Stimulated activated CD8-positive, alpha-beta memory T cell treated with anti-CD3 and anti-CD28 coated beads, Interleukin-4, amount 100 ng/mL, for 4 hours (primary cell): ENCODE measurements at regions not wholly inside any gene's neighbourhood (a gene's known extent, or its start where the extent isn't known, plus 50 kb on each side); places are given as distances from the start of the nearest gene placed in this dataset.

Experiments used
- DNase-seq, 2 donors: peaks; one replicate each; pipeline ENCODE4 v3.0.0-alpha.2; 2020; ENCODE audit warnings: low read depth in 2 of 2, low spot score in 1 of 2

DNA sequence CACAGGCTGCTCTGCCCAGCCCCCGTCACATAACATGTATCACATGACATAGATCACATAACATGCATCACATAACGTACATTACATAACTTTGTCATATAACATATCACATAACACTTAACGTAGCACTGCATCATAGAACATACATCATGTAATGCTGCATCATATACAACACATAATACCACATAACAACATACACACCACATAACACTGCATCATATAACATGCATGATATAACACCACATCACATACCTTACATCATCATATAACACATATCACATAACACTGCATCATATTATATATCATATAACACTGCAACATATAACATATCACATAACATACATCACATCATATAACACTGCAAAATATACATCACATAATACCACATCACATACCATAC is 83.8 kb downstream of the AXIN2 start:
- no peak for DNase-seq

DNA sequence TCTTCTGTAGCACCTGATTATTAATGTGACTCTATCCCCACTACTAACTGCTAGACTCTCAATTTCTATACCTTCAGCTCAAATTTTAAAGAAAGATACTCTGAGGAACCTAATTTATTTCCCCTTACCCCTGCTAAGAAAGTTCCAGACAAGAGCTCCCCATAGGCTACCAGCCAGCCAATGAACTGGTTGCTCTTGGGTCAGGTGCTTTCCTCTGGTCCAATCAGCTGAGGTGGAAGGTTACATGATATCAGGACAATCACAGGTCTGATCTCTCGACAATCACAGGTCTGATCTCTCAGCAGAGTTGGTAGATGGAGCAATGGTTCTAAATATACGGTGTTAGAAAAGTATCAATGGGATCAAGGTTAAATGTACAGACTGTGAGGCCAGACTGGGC is 86.8 kb downstream of the AXIN2 start:
- no peak for DNase-seq

DNA sequence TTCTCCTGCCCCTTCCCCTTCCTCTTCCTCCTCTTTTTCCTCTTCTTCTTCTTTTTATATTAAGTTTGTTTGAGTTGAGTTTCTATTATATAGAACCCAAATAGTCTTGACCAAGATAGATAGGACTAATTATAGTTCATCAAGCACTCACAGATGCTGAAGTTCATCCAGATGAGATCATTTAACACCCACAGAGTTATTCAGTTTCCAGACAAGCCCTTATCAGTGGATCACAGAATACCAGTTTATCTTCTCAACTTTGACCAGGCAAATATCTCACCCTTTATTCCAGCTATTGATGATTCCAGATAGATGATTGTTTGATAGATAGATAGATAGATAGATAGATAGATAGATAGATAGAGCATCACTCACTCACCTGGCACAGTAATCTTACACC is 87.5 kb downstream of the AXIN2 start:
- no peak for DNase-seq

DNA sequence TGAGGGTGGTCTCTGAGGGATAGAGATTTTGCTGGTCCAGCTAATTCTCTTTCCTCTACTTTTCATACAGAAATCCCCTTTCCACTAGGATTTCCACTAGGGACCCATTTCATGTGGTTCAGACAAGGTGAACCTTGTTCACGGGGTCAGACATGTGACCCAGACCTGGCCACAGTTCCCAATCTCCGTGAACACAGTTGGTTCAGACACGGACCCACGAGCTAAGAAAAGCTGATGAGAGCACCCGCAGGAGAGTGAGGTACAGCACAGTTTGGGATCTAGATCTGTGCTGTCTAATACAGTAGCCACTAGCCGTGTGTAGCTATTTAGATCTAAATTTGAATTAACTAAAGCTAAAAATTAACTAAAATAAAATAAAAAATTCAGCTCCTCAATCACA is 88.1 kb downstream of the AXIN2 start:
- DNase-seq, result no peak

DNA sequence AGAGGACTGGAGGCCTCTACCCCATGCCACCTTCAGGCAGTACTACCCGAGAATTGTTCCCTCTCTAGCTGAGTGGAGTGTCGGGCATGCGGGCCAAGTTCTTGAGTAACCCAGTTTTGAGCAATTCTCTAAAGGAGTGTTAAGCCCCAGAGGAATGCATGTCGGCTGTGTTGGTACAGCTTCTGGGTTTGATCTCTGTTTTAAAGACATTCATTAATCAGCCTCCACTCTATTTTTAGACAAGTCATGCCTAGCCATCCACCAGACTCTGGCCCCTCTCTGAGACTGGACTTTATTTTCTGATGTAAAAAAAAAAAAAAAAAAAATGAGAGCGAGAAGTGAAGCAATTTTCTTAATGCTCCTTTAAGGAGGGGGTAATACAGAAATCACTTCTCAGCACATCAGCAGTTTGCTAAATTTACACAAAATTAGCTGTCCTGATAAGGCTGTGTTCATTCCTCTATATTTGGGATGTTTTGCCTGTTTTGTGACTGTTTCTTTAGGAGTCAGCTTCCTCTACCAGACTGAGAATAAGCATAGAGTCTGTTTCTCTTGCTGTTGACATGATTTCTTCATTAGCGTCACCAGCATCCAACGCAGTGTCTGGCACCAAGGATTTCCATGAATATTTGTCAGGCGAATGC is 88.7 kb downstream of the AXIN2 start:
- DNase-seq, result no peak

DNA sequence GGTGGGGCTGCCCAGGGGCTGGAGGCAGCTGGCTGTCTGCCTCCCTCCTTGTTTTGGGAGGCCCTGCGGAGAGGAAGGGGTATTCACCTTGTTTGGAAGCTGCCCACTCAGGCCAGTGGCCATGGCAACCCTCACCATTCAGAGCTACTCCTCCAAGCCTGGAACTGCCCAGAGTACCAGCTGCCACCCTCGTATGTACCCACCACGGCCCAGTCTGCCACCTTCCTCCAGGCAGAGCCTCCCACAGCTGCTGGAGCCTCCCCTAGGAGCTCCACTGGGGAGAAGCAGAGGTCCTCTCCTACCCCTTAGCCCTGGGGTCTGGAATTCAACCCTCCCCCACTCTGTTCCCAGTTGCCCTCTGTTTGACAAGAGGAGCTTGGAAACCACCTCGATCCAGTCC is 90.7 kb downstream of the AXIN2 start:
- DNase-seq, result no peak

DNA sequence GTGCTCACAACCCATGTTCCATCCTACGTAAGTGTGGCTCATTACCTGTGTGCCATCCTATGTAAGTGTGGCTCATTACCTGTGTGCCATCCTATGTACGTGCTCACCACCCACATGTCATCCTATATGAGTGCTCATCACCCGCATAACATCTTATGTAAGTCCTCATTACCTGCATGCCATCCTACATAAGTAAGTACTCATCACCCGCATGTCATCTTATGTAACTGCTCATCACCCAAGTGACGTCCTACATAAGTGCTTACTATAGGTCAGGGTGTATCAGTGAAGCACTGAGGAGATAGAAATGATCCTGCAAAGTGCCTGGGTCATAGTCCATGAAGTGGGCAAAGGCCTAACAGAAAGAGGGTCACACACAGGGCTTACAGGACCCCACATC is 93.1 kb downstream of the AXIN2 start:
- DNase-seq, result no peak

DNA sequence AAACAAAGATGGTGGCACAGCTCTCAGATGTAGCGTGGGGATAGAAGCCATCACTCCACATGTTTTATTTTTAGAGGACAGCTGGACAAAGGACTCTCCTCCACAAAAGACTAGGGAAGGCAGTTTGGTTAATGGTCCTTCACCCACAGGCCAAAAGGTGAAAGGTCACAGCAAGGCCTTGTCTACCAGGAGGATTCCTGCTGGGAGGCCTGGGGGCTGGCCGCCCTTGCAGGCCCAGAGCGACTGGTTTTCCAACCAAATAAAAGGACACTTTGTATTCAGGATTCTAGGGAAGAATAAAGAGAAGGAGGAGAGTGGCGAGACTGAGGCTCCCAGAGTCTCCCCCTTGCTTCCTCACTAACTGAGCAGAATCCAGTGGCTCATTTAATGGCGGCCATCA is 94.3 kb downstream of the AXIN2 start:
- no peak for DNase-seq

DNA sequence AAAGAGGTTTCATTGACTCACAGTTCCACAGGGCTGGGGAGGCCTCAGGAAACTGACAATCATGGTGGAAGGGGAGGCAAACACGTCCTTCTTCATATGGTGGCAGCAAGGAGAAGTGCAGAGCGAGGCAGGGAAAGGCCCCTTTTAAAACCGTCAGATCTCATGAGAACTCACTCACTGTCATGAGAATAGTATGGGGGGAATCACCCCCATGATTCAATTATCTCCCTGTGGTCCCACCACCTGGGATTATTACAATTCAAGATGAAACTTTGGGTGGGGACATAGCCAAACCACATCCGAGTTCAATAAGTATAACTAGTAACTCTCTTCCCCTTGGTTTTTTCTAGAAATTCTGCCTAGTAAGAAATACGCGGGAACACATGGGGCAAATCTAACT is 94.9 kb downstream of the AXIN2 start:
- no peak for DNase-seq

DNA sequence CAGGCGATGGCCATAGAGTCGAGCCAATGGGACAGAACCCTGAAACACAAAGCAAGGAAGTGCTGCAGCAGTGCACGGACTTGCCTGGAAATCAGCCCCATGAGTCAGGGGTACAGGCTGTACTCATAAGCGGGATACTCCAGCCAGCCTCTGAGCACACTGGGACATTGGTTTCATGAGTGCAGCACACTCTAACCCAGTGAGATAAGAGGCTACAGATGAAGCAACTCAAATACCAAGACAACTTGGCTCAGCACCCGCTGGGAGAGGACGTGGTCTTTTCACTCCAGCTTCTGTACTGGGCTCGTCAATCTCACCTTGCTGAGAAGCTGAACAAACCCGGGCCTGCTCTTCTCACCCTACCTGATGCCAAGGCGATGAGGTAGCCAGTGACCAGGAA is 98.2 kb downstream of the AXIN2 start:
- no peak for DNase-seq

DNA sequence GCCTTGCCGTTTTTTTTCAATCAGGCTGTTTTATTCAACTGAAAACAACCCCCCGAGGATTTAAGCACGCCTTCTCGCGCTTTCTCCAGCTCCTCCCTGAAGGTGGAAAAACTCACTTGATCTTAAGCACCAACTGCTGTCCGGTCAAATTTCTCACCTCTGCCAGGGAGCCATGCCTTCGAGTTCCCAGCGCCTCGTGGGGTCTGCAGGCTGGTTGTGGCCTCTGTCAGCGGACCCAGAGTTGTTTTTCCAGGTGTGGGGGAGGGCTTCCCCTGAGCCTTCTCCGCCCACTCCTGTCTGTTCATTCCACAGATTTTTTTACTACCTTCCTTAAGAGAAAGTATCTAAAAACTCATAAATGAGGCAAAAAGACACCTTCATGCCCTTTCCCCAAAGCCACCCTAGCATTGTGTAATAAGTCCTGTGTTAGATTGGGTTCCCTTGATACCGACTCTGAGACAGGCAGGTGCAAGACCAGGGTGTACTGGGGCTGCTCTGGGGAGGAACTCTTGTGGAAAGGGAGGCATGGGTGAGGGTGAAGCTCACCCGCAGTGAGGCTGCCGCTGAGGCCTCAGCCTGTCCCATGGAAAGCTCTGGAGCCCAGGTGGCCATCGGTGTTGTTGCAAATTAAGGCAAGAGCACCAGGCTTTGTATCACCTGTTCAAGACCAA is 101.6 kb downstream of the AXIN2 start:
- no peak for DNase-seq

DNA sequence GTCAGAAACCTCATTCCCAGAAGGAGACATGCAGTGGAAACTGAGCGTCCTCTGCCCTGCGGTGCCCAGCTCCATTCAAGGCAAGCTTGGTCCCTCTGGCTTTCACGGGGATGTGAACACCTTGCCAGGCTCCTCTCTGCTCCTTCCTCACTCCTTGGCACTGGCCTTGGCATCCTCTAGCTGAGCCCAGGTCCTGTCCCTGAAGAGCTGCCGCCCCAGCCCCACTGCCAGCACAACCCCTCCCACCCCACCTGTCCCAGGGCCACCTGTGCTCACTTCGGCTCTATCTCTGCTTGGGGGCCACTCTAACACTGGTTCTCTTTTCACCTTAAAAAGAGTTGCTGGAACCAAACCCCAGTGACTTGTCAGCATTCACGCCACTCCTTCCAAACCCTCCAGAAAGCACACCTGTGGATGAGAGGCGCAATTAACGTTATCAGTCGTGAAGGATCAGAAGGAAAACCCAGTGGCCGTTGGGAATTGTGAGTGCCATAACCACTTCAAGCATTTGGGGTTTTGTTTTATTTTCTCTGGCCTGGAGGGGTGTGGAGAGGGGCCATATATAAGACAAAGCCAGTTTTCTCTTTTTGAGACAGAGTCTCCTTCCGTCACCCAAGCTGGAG is 103.7 kb downstream of the AXIN2 start:
- no peak for DNase-seq

DNA sequence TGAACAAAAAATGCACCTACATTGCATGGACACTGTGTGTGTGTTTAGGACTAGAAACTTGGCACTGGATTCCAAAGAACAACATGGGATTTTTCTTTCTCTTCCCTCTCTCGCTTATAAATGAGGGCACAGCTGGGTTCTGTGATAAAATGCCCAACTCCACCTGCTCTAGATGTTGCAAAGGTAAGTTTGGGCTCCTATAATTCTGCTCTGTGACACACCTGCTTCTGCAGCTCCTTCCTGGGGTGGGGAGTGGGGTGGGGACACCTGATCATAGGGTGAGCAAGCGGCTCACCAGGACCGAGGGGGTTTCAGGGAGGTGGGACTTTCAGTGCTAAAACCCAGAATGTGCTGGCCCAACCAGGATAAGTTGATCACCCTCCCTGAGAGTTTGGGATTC is 104.3 kb downstream of the AXIN2 start:
- no peak for DNase-seq

DNA sequence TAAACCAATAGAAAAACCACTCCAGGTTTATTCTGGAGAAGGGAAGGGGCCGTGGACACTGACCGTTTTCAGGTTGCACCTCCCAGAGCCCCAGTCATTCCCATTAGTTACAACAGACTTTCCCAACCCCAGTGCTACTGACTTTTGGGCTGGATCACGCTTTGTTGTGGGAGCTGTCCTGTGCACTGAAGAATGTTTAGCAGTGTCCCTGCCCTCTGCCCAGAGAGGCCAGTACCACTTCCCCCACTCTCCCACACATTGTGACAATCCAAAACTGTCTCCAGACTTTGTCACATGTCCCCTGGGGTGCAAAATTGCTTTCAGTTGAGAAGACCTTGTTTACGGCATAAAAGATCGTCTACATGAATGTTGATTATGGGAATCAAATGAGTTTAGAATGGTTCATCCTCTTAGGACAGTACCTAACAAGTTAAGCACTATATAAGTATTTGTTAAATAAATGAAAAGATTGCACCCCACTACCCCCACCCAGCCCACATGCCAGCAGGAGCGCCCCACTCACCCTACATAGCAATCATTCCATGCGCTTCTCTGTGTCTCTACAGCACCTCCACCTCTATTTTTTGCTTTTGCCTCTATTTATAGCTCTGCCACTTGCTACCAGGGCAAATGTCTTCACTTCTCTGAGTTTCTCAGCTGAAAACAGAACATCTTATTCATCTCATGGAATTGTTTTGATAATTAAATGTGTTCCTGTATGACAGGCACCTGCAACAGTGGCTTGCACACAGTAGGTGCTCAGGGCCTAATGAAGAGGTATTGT is 104.9 kb downstream of the AXIN2 start:
- DNase-seq, result no peak

DNA sequence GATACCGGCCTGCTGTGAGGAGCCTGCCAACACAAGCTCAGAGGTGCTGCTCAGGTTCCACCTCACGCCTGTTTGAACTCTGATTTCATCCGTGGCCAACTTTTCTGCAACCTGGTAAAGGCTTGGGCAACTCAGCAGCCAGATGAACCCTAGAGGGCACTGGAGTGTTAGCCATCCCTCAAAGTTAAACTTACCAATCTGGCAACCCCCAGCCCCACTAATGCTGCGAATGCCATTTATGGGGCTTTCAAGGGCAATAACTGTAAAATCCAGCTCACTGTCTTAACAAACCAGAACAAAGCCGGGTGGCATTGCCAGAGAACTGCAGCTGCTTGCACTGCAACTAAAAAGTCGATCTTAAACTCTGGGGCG is 105.5 kb downstream of the AXIN2 start:
- no peak for DNase-seq

DNA sequence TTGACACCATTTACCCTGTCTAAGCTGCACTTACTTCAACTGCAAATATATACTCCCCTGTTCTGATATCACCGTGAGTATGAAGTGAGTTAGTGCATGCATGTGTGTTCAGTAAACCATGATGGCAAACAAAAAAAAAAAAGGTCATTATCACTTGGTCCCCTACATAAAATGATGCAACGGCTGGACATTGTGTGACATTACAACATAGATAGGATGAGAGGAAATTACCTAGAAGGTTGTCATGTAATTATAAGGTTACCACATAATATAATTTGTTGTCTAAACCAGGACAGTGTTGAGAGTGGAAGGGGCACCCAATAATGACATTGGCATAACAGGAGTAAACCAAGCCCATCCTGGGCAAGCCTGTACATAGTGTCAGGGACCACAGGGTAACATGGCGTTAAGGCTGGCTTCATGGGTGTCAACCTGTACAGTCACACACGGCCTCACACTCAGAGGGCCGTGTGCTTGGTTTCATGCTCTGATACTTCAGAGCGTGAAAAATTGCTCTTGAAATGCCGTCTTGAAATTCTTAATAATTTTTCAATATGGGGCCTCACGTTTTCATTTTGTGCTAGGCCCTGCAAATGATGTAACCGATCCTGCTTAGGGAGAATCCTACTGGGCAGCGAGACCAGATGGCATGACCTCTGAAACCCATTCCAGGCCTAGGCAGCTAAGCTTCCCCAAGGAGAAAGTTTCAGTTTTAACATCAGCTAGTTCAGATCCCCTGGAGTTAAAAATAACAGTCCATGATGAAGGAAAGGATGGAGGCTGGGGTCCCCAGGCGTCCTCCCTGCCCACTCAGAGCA is 106.1 kb downstream of the AXIN2 start:
- no peak for DNase-seq

DNA sequence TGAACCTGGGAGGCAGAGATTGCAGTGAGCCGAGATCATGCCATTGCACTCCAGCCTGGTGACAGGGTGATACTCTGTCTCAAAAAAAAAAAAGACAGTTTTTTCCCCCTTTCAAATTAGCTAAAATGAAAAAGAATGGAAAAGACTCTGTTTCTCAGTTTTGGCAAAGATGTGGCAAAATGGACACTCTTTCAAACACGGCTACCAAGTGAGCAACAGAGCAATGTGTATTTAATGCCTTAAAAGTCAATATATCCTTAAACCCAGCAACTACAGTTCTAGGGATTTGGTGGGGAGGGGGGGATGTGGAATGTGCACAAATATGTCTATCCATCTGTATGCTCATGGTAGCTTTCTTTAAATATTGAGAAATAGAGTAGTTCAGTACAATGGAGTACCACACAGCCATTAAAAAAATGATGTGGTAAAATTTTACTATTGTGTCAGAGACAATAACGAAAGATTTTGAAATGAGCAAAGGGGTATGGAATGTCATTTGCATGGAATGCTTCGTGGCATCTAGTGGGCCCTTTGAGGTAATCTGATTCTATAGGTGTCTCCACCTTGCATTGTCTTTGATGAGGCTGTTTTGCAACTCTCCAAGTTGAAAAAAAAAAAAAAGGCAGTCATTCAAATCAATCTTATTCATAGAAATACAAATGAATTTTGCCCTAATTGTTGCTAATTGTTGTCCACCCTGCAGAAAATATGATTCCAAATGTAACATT is 108.1 kb downstream of the AXIN2 start:
- no peak for DNase-seq

DNA sequence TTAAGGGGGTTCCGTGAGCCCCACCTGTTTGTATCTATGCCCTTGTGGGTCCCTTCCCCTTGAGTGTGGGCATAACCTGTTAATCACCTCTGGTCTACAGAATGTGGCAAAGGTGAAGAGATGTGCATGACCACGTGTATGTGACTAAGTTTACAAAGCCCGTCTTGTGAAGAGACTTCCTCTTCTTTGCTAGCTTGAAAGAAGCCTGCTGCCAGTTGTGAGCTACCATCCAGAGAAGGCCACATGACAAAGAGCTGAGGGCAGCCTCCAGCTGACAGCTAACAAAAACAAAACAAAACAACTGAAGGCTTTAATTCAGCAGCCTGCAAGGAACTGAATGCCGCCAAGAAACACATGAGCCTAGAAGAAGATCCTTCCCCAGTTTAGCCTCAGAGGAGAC is 112.0 kb downstream of the AXIN2 start:
- no peak for DNase-seq

DNA sequence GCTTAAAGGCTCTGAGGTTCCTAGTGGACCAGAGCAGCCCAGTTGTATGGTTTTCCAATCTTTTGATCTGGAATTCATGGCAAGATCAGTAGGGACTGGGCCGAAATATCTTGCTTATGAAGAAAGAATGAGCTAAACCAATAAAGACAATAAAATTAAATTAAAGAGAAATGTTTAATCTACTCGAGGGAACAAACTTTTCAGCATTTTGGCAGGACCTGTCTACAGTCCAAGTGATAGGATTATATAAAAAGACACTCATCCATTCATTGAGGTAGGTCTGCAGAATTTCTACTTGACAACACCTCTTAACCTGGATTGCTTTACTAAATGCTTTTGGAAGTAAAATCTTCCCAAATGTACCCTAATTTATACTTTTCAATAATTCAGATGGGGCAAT is 113.6 kb downstream of the AXIN2 start:
- DNase-seq, result no peak

DNA sequence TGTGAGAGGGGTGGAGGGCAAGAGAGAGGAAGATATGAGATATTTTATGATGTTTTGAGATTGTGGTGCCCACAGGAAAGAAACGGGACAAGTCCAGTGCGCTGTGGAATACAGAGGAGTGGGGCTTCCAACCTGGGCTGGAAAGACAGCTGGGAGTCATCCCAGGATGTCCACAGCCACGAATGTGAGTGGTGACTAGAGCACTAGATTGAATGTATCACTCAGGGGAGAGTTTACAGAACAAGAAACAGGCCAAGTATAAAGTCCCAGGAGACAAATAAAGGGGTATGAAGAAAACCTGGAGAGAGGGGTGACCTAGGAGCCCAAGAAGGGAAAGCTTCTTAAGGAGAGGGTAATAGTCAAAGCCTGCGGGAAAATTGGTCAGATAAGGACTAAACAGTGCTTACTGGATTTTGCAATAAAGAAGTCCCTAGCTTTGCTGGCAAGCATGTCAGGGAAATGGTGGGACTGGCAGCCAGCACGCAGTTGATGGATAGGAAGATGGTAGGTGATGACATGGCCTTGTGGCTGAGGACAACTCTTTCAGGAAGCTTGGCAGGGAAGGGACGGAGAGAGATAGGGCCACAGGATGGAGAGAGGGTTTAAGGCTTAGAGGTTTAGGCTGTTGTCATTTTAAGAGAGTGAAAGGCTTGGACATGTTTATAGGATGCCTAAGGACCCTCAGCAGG is 114.5 kb downstream of the AXIN2 start:
- DNase-seq, result no peak
